ENCODE measurements at regions not wholly inside any gene's neighbourhood (a gene's known extent, or its start where the extent isn't known, plus 50 kb on each side); places are given as distances from the start of the nearest gene placed in this dataset.

DNA sequence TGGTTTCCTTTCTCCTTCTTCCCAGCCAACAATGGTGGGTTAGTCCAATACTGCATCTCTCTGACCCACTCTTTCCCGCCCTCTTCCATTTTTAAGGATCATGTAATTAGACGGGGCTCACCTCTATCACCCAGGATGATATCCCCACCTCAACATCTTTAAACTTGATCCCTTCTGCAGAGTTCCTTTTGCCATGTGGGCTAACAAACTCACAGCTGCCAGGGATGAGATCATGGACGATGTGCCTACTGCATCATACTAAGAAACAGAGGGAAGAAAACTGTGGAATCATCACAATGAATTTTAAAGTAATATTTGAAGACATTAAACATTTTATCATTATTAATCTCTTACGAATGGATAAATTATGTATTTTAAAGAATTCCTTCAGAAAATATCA lies 183.5 kb downstream of the RDH14 start:
- Mint-ChIP-seq H3K4me1 (no peaks in the 10 kb centered on the region), H3K4me3 (no peak overlapping the region), H3K27me3 (ENCODE audit: low read depth) (peaks cover 24% of the 10 kb centered on the region), H3K27ac (ENCODE audit: unreplicated experiment) (no peak overlapping the region), H3K9me3 (no peaks in the 10 kb centered on the region), H3K36me3 (ENCODE audit: low read depth) (no peaks in the 10 kb centered on the region)
- no peak for TF ChIP-seq CTCF (conservative IDR thresholded peaks at IDR 0.05)
- DNase-seq (ENCODE audit: low read depth, low spot score), result no peak

GRCh38 chr2:18373664-18374063 lies 186.8 kb downstream of the RDH14 start:
- H3K4me3 Mint-ChIP-seq, result no peak overlapping the region
- no peaks in the 10 kb centered on the region for H3K36me3 Mint-ChIP-seq (ENCODE audit: low read depth)
- no peaks in the 10 kb centered on the region for H3K9me3 Mint-ChIP-seq
- no peaks in the 10 kb centered on the region for H3K4me1 Mint-ChIP-seq
- no peak for DNase-seq (ENCODE audit: low read depth, low spot score)
- TF ChIP-seq CTCF (conservative IDR thresholded peaks at IDR 0.05), result no peak
- no peak overlapping the region for H3K27ac Mint-ChIP-seq (ENCODE audit: unreplicated experiment)
- peaks cover 4% of the 10 kb centered on the region for H3K27me3 Mint-ChIP-seq (ENCODE audit: low read depth)

DNA sequence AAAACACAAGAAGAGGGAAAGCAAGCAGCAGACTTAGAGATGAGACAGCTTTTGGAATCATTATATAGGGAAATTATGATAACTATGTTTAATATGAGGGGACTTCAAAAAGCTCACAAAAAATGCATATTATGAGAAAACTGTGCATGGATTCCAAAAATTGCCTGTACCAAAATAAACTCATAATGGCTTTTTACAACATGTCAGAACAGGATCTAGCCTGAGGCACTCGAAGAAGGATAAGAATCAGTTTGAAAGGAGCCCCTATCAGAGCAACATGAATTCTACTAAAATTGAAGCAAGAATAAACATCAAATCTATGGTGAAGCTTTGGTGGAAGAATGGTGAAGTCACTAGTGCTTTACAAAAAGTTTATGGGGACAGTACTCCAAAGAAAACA lies 187.4 kb downstream of the RDH14 start:
- H3K4me3 Mint-ChIP-seq, result no peak overlapping the region
- peaks cover 2% of the 10 kb centered on the region for H3K27me3 Mint-ChIP-seq (ENCODE audit: low read depth)

GRCh38 chr2:18372641-18373040 lies 187.8 kb downstream of the RDH14 start:
- Mint-ChIP-seq H3K27ac (ENCODE audit: unreplicated experiment) (no peak overlapping the region), H3K4me3 (no peak overlapping the region), H3K4me1 (no peaks in the 10 kb centered on the region), H3K36me3 (ENCODE audit: low read depth) (no peaks in the 10 kb centered on the region), H3K9me3 (no peaks in the 10 kb centered on the region), H3K27me3 (ENCODE audit: low read depth) (no peaks in the 10 kb centered on the region)
- no peak for TF ChIP-seq CTCF (conservative IDR thresholded peaks at IDR 0.05)
- no peak for DNase-seq (ENCODE audit: low read depth, low spot score)

More for the DNA sequence above, 187.4 kb downstream of the RDH14 start:
- Mint-ChIP-seq H3K27ac (ENCODE audit: unreplicated experiment) (no peak overlapping the region), H3K36me3 (ENCODE audit: low read depth) (no peaks in the 10 kb centered on the region), H3K4me1 (no peaks in the 10 kb centered on the region), H3K9me3 (no peaks in the 10 kb centered on the region)
- no peak for TF ChIP-seq CTCF (conservative IDR thresholded peaks at IDR 0.05)
- DNase-seq (ENCODE audit: low read depth, low spot score), result no peak

DNA sequence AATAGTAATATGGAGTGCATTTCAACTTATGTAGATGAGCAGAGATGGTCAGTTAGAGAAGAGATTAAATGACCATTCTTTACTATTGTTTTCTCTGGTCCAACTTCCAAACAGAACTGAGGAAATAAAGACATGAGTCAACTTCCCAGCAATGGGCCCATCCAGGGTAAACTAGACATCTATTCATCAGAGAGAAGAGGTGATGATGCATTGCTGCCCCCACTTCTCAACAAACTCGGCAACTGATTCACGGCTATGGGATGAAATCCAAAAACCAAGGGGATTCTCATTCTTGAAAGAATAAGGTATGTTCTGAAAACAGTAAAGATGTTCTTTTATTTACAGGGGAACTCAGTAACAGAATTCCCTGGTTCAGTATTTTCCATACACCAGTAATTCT lies 190.7 kb downstream of the RDH14 start:
- TF ChIP-seq CTCF (conservative IDR thresholded peaks at IDR 0.05), result no peak
- no peak for DNase-seq (ENCODE audit: low read depth, low spot score)
- Mint-ChIP-seq H3K27ac (ENCODE audit: unreplicated experiment) (no peak overlapping the region), H3K4me3 (no peak overlapping the region), H3K9me3 (no peaks in the 10 kb centered on the region), H3K4me1 (no peaks in the 10 kb centered on the region), H3K27me3 (ENCODE audit: low read depth) (no peaks in the 10 kb centered on the region), H3K36me3 (ENCODE audit: low read depth) (no peaks in the 10 kb centered on the region)

DNA sequence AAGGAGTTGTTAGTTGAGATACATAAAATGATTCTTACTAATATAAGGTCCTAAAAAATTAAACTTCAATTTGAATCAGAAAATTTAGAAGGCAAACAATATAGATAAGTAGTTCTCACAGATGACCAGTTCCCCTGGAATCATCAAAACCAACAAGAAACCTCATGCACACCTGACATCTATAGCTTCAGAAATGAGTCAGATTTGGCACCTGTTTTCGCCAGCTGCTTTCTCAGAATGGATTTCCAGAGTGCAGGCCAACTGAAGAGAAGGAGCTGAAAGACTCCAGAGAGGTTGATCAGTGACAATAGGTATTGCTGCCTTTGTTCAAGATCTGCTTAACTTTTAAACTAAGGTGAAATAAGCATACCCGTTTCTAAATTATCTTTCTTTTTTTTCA lies 192.4 kb downstream of the RDH14 start:
- Mint-ChIP-seq H3K27me3 (ENCODE audit: low read depth) (no peaks in the 10 kb centered on the region), H3K9me3 (no peaks in the 10 kb centered on the region), H3K4me3 (no peak overlapping the region), H3K4me1 (no peaks in the 10 kb centered on the region), H3K36me3 (ENCODE audit: low read depth) (no peaks in the 10 kb centered on the region), H3K27ac (ENCODE audit: unreplicated experiment) (no peak overlapping the region)
- no peak for TF ChIP-seq CTCF (conservative IDR thresholded peaks at IDR 0.05)
- no peak for DNase-seq (ENCODE audit: low read depth, low spot score)

Data from neural crest cell (in vitro differentiated cells).